NCI-H510A (cell line): ENCODE measurements at regions not wholly inside any gene's neighbourhood (a gene's known extent, or its start where the extent isn't known, plus 50 kb on each side); places are given as distances from the start of the nearest gene placed in this dataset.

ENCODE experiments used
- DNase-seq: peaks from one replicate; lab custom pipeline; 2025; lab: John Stamatoyannopoulos, UW

DNA sequence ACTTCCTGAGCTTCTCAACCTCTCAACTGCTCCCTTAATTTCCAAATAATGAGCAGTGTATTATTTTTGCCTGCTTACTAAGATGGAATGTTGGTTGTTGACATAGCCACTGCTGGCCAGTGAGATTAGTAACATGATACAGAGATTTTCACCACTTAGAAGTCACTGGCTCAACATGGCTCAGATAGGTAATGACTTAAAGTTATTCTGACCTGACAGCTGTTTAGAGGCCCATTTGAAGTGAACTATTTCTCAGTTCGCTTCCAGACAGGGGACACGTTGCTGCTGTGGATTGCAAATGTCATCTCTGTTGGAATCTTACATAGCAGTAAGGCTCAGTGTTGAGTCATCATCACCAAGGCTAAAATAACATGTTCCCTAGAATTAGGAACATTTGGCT lies 490.2 kb downstream of the TLE4 start:
- peak; percentile 5 for DNase-seq

DNA sequence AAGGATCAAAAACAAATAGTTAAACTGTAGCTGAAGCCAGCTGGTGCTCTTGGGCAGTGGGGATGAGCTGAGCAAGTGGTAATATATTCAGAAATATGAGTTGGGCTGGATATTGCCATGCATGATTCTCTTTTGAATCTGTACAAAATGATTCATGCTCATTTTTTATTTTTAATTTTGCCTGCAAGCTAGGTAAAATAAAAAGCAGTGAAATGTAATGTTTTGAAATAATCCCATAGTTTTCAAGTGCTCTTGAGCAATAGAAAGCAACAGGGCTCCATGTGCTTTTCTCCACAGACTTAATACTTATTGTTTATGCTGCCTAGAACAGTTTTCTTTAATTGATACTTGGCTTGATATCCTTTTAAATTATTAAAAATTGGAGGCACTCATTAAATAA lies 489.3 kb downstream of the TLE4 start:
- DNase-seq, result no peak

DNA sequence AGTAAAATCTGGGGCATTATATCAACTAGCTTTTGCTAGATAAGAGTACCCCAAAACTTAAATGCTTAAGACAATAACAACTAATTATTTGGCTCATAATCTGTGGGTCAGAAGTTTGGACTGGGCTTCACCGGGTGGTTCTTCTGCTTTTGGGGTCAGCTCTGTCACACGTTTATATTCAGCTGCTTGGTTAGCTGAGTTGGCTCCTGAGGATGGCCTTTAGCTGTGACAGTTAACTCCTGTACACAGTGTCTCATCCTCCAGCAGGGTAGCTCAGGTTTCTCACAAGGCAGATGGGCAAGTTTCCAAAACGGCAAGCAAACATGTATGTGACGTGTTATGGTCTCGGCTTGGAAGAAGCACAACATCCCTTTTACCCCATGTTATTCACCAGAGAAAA lies 488.2 kb downstream of the TLE4 start:
- DNase-seq, result no peak

DNA sequence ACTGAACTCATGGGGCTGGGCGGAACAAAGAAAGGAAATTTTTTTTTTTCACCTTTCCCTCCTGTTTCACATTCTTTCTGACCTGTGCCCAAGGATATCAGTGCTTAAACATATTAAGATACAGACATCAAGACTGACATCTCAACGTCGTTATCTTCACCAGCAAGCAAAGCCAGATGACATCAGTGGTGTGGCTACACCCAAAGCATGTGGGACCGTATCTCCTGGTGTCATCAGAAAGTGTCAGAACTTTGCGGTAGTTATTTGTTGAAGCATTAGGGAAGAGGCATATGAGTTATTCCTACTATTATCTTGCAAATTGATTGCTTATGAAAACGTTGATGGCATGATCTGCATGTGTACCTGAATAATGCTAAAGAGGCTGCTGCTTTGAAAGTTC lies 487.4 kb downstream of the TLE4 start:
- no peak for DNase-seq

DNA sequence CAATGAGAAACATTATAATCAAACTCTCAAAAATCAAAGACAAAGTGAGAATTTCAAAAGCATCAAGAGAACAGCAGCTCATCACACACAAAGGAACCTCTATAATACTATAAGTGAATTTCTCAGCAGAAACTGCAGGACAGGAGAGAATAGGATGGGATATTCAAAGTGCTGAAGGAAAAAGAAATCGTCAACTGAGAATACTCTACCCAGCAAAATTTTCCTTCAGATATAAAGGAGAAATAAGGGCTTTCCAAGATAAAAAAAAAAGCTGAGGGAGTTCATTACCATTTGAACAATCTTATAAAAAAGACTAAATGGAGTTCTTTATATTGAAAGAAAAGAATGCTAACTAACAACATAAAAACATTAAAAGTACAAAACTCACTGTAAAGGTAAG lies 481.1 kb downstream of the TLE4 start:
- DNase-seq, result no peak

DNA sequence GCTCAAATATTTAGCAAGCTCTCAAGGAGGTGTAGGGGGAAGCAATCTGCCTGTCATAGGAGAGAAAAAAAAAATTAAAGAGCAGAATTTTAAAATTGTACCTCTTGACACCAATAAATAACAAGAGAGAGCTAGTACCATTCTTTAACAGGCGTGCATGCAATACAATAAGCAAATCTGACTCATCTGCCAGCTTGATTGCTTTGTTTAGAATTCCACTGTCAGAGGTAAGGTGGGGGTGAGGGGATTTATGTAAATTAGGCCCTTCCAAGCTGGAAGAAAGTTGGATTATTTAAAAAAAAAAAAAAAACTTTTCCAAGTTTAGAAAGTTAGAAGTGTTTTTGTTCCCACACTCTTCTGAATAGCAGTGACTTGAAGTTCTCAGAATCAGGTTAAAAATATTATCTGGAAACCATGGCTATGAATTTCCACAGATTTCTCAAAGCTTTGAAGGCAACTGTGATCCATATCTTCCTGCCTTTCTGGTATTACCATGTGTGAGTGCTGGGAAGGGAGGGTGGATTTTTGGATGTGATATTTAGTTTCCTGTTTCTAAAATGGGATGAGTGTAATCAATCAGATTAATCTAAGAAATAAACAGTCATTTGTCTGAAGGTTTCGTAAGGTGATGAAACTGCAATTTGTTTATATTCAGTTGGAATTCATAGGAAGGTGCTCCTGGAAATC lies 477.5 kb downstream of the TLE4 start:
- no peak for DNase-seq

DNA sequence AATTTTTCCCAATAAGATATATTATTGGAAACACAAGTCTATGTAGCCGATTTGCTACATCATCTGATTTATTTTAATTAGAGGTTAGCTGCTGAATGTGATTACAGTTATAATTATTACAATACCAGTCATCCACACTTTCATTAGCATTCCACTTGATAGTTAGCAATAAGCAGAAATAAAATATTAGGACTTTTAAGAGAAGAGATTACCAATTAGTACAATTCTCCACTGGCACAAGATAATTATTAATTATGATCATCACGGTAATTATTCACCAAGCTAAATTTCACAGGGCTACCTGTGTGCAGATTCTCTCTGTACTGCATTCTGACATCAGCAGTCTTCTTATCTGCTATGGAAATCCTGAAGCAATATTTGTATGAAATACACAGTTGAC lies 474.7 kb downstream of the TLE4 start:
- DNase-seq, result no peak

DNA sequence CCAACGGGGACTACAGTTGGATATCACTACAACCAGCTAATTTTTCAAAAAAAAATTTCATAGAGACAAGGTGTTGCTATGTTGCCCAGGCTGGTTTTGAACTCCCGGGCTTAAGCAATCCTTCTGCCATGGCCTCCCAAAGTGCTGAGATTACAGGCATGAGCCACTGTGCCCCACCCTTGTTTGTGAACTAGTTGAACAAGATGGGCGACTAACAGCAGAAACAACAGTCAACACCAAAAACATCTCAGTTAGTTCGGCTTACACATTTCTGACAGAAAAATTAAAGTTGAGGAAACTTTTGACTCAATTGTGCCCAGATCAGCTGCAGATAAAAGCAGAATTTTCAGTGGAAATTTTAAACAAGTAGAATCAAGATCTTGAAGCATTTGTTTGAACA lies 470.1 kb downstream of the TLE4 start:
- no peak for DNase-seq

DNA sequence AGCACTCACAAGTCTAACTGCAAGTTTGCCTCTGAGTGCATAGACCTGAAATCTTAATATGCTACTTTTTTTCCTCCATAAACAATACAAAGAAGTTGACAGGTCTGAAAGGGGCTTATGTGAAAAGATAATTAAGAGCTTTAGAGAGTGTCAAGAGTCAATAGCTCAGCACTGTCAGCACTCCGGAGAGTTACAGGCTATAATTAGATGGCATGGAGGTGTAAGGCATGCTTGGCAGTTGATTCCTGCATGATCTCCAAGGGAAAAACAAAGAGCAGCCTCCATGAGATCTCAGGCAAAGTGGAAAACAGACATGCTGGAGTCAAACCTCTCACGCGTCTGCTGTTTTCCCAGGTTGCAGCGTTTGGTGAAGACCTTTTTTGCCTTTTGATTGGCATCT lies 468.7 kb downstream of the TLE4 start:
- DNase-seq, result no peak

DNA sequence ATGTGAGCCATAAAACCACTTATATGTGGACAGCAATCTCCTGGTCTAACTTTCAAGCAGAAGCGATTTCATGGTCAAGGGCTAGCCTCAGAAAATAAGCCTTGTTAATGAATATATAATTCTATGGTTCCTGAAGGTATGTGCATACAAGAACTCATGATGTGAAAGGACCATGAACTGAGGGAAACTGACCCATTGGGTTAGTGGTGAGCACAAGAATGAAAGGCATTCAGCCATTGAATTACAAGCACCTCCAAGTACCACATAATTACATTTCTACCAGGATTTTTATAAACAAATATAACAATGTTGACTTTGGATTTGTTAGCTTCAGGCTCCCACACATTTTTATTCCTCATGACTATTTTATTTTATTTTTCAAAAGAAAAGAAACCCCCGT lies 459.0 kb downstream of the TLE4 start:
- DNase-seq, result no peak

DNA sequence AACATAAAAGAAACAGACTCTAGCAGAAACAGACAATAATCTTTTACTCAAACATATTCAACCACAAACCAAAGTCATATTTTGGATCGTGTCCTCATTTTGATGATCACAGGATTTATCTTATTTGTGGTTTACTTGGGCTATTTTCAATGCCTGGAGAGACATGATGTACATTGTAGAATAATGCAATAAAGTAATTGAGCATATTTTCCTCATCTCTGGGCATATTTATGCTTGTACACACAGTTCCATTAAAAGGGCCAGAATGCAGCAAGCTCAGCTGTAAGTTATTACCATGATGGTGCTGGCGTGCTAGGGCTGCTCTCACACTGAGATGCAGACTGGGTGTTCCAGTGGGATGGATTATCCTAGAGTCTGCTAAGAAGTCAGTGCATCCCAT lies 456.7 kb downstream of the TLE4 start:
- no peak for DNase-seq

DNA sequence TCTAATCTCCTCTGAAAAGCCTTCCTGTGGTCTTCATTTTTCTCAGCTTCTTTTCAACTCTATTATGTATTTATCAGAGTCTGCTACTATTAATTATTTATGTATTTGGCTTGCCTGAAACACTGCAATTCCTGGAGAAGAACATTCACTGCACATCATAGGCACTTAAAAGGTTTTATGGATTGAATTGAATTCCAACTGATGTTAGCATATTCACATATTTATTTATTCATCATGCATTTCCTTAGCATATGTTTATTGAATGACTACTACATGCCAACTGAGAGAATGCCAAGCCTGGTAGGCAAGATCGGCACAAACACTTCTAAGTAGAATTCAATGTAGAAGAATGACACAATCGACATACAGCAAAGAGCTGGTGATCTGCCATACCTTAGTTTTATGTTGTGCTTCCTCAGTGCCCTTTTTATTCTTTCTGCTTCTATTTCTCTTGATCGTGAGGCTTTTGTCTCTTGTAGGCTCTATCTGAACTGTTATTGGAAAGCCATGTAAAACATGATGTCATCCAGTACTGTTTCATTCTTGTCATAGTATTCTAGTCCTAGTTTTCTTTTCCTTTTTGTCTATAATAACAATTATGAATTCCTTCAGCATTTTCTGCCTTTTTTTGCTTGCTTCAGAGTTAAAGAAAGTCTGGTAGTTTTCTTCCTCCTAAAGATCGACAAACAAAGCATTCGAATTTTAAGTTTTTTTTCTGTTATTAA lies 454.2 kb downstream of the TLE4 start:
- DNase-seq, result no peak

DNA sequence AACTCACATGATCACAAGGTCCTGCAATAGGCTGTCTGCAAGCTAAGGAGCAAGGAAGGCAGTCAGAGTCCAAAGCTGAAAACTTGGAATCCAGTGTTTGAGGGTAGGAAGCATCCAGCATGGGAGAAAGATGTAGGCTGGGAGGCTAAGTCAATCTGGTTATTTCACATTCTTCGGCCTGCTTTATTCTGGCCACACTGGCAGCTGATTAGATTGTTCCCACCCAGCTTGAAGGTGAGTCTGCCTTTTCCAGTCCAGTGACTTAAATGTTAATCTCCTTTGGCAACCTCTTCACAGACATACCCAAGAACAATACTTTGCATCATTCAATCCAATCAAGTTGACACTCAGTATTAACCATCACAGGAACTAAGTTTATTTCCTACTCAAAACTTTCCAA lies 453.4 kb downstream of the TLE4 start:
- DNase-seq, result no peak

DNA sequence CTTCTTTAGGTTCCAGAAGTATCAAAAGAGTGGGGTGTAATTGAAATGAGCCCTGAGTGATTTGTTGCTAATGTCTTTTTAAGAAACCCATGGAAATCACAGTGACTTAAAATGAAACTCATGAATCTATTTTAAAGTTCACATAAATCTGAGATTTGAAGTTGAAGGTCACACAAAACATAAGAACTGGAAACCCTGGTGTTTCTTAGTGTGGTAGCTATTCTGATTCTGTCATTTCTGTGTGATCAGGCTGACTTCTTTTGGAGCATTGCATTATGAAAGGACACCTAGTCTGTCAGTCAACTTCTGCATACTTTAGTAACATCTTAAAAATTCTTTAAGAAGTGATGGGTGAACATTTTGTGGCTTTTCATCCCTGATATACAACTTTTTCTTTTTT lies 448.8 kb downstream of the TLE4 start:
- DNase-seq, result no peak

DNA sequence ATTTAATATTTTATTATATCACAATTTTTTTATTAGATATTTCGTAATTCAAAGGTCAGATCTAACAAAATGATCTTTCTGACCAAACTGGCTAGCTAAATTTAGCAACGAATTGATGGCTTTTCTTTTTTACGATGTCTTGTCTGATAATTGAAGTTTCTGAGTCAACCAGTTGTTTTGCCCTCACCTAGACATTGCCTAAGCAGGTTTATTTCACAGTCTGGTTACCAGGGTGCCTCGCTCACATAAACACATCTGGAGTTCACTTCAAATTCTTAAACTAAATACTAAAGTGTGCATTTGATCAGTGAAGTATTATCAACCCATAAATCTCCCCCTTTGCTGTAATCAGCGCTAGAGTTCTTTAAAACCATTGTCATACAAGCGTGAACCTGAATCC lies 448.3 kb downstream of the TLE4 start:
- no peak for DNase-seq

DNA sequence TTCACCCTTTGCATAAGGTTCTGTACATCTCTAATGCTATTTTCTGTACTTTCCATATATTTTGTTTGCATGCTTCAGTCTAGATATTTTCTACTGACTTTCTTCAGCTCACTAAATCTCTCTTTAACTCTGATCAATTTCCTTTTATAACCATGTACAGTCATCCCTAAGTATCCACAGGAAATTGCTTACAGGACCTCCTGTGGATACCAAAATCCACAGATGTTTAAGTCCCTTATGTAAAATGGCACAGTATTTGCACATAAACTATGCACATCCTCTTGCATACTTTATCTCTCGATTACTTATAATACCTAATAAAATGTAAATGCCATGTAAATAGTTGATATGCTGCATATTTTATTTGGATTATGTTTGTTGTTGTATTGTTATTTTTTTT lies 442.1 kb downstream of the TLE4 start:
- no peak for DNase-seq

DNA sequence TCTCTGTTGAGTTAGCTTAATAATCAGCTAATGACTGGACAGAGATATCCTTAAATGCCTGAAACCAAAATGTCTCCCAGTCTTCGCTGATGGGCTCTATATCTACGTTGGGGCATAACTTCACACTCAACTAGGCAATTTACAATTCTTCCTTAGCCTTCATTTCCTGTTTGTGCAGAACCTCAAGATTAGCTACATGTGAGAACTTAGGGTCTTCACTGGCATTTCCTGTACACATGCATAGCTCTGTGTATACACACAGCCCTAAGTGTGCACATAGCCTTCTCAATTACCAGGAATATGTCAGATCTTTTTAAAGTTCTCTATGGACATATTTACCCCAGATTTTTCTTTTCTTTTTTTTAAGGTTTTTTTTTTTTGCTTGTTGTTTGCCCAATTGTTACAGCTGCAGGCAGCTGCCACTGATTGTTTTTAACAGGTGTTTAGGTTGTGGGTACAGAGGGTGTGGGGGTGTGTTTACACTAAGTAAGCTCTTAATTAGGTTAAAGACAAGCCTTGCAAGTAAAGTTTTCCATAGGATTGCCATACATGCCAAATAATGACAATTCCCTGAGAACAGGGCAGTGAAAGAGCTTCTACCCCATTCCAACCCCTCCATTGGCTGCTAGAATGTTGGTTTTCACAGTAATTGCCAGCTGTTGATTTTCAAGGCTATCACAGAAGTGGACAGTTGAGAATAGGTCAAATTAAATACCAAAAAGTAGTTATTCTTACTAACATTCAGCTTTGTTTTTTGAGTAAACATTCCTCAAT lies 441.0 kb downstream of the TLE4 start:
- DNase-seq, result no peak

DNA sequence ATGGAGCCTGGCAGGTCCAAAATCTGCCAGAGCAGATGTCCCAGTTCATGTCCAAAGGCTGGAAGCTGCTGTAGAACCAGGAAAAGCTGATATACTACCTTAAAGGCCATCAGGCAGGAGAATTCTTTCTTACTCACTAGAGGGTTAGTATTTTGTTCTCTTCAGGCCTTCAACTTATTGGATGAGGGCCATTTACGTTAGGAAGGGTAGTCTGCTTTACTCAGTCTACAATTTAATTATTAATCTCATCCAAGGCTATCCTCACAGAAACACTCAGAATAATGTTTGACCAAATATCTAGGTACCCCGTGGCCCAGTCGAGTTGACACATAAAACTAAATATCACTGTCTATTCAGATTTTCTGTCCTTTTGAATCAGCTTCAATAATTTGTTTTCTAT lies 437.4 kb downstream of the TLE4 start:
- DNase-seq, result no peak

DNA sequence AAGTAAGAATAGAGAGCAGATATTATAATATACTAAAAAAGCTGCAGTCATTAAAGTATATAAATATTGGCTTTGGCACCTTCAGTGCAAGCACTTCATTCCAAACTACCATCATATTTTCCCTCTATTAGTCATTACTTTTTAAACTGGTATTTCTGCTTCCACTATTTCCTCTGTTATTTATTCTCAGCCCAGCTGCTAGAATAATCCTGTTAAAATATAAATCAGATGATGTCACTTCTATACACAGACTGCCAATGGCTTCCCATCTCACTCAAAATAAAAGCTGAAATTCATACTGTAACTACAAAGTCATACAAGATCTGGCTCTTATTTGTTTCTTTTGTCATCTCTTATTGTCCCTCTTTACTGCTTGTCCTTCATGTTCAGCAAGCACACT lies 432.9 kb downstream of the TLE4 start:
- no peak for DNase-seq

DNA sequence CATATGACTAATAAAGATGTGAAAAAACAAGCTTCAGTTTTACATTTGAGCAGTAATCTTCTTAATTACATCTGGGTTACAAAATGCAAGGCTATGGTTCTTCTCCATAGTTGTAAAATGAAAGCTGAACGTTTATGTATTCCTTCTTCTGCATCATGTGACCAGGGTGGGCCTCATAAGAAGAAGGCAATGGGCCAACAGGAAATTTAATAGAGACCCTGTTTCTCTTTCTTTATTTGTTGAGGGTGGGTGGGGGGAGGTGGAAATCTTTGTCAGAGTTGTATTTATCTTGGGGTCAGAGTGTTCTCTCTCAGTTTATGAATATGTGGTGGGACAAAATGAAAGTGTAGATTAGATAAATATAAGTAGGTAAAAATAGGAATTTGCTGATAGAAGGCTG lies 418.8 kb downstream of the TLE4 start:
- no peak for DNase-seq

DNA sequence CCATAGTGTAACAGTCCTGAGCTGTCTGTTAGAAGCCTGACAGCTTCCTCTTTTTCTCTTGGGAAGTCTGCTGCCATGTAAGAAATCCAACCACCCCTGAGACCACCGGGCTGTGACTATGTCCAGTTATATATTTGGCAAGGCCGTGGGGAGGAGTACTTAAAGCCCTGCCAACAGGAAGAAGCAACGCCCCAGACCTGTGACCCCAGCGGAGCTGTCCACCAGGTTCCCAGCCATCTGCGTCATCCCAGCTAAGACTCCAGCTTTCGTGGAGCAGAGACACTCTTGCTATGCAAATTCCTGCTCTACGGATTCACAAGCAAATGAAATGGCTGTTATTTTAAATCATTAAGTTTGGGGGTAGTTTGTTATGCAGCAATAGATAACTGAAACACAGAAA lies 417.3 kb downstream of the TLE4 start:
- DNase-seq, result no peak

DNA sequence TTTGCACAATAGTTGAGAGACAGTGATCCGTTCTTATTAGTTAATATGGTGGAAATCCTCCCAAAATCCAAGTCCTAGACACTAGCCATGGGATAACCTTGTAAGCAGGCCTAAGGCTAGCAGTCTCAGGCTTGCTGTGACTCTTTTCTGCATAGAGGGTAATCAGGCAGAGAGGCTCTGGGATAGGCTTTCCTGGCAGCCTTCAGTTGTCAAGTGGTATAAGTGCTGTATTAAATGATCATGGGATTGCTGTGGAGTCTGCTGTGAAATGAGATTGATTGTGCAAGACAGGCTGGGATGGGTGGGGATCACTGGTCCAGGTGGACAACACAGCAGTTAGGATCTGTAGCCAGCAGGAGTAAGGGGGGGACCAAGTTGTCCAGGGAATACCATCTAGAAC lies 416.4 kb downstream of the TLE4 start:
- DNase-seq, result no peak

DNA sequence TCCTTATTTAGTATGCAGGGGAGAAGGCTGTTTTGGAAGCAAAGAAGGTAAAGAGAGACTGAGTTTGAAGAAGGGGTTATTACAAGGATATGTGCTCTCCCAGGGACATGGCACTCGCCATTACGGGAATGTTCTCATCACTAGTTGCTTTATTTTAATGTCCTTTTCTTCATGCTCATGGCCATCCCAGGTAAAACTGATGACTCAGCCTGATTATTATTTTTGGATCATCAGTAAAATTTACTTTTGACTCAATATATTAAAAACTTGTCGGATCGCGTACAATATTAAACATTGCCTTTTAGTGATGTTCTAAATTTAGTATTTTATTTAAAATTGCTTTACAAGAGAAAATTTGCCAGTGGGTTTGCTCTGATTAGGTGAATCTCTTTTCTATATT lies 414.7 kb downstream of the TLE4 start:
- no peak for DNase-seq
